Esophagus muscularis mucosa (tissue), 4 donors: ENCODE measurements at regions not wholly inside any gene's neighbourhood (a gene's known extent, or its start where the extent isn't known, plus 50 kb on each side); places are given as distances from the start of the nearest gene placed in this dataset.
A peak's percentile ranks its signal among the peaks of the same experiment; 100 is the strongest.

Experiments
- DNase-seq: peaks from one replicate; pipeline ENCODE4 v3.0.0-alpha.2; 2017; ENCODE audit errors: extremely low spot score
- H3K27ac ChIP-seq, 4 donors: fragments of 200-600 bp; sonication (generic); replicated peaks in 1 of 4; 1 replicate in 3 of 4; 2 replicates in 1 of 4; pipeline ENCODE4 v1.5.1; 2016 to 2019; ENCODE audit warnings: mild to moderate bottlenecking in 1 of 4
- H3K27me3 ChIP-seq, 4 donors: fragments of 200-600 bp; sonication (generic); one replicate each; pipeline versions ENCODE4 v1.5.1 to v1.6.0; 2016 to 2019
- H3K36me3 ChIP-seq, 4 donors: fragments of 200-600 bp; sonication (generic); one replicate each; pipeline ENCODE4 v1.5.1; 2016 to 2019
- H3K4me1 ChIP-seq, 4 donors: fragments of 200-600 bp; sonication (generic); one replicate each; pipeline ENCODE4 v1.5.1; 2016 to 2019
- H3K4me3 ChIP-seq, 4 donors: fragments of 200-600 bp; sonication (generic); 1 replicate in 2 of 4; 2 replicates in 2 of 4; pipeline ENCODE4 v1.5.1; 2016 to 2019; ENCODE audit warnings: mild to moderate bottlenecking in 4 of 4, moderate library complexity in 1 of 4
- H3K9me3 ChIP-seq, 4 donors: fragments of 200-600 bp; sonication (generic); 1 replicate in 3 of 4; 2 replicates in 1 of 4; pipeline ENCODE4 v1.5.1; 2016 to 2019
- EP300 ChIP-seq: sonication (generic); formaldehyde crosslinking; IDR thresholded peaks from one replicate; pipeline ENCODE4 v1.6.1; 2017; ENCODE audit warnings: antibody characterized with exemption
- POLR2A ChIP-seq: fragments of 450-650 bp; IDR thresholded peaks from one replicate; pipeline ENCODE4 v1.6.1; 2017; ENCODE audit warnings: antibody characterized with exemption, moderate library complexity, mild to moderate bottlenecking, low read depth
- POLR2AphosphoS5 ChIP-seq, 2 donors: sonication (generic); formaldehyde crosslinking; IDR thresholded peaks; one replicate each; pipeline ENCODE4 v1.6.1; 2017; ENCODE audit warnings: antibody characterized with exemption in 2 of 2
- WGBS: methylation state at CpG from one replicate; pipeline ENCODE4 v1.1.5; 2018; 5-methylcytosine and 5-hydroxymethylcytosine counted together
- intact Hi-C: fragments of 100-400 bp; cut with DNase I; formaldehyde crosslinking; loops from one replicate; pipeline ENCODE4 v1.15.1; 2023
- TF ChIP-seq, protein P1 (sequence below), 3 experiments: fragments of 200-600 bp in 2 of 3; fragments of 450-650 bp in 1 of 3; sonication (generic) in 2 of 3; IDR thresholded peaks; one replicate each; pipeline ENCODE4 v1.5.1; 2017 to 2019; ENCODE audit warnings: antibody characterized with exemption in 3 of 3, mild to moderate bottlenecking in 2 of 3, moderate library complexity in 1 of 3

DNA sequence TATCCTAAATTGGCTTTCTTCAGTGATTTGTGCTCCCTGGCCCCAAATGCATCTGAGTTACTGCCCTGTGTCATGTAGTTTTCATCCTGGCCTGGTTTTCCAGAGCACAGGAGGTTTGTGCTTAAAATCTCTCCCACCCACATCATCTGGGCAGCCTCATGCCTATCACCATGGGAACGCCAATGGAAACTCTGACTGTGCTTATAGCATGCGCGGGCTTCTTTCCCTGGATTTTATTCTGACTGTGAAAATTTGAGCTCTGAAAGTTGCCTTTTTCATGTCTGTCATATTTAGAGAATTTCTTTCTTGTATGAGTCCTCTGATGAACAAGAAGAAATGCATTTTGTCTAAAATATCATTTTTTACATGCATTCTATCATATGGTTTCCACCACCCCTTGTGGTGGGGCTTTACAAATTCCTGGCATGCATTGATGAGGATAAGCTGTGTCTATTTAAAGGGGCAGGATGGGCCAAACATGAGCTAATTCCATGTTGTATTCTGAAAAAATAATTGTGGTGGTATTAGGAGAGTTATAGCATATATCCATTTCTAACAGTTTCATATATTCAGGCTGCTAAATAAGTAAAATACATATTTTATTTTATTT is 55.1 kb downstream of the IRAG1 start:
- peaks cover 0 to 21% (median 4%) of the 10 kb centered on the region in 4 donors for H3K36me3 ChIP-seq

DNA sequence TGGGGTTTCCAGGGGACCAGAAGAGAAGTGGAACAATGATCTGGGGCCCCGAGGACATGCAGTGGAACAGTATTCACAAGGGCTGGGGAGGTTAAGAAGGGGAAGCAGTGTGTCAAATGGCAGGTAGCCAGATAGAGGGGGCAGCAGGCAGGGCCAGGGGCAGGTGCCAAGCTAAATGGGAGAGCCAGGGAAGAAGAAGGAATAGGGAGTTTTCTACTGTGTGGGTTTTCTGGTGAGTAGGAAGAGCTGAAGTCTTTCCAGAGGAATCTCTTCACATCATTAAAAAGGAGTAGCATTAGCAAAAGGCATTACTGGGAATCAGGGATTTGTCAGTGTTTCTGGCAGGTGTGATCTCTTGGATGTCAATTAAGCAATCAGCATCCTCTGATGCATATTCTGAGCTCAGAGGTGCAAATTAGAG is 55.8 kb downstream of the IRAG1 start:
- peaks cover 0 to 27% (median 4%) of the 10 kb centered on the region in 4 donors for H3K36me3 ChIP-seq
- peak overlapping the region; percentile 70 to 86 (median 73) for H3K27ac ChIP-seq
- no peaks in the 10 kb centered on the region for H3K9me3 ChIP-seq
- no peak overlapping the region for H3K4me3 ChIP-seq
- intact Hi-C loops, result no loop called here
- TF ChIP-seq EP300 (no peak), POLR2A (no peak), POLR2AphosphoS5 (IDR thresholded peaks at IDR 0.05) (no peak)
- TF ChIP-seq, protein P1, sequence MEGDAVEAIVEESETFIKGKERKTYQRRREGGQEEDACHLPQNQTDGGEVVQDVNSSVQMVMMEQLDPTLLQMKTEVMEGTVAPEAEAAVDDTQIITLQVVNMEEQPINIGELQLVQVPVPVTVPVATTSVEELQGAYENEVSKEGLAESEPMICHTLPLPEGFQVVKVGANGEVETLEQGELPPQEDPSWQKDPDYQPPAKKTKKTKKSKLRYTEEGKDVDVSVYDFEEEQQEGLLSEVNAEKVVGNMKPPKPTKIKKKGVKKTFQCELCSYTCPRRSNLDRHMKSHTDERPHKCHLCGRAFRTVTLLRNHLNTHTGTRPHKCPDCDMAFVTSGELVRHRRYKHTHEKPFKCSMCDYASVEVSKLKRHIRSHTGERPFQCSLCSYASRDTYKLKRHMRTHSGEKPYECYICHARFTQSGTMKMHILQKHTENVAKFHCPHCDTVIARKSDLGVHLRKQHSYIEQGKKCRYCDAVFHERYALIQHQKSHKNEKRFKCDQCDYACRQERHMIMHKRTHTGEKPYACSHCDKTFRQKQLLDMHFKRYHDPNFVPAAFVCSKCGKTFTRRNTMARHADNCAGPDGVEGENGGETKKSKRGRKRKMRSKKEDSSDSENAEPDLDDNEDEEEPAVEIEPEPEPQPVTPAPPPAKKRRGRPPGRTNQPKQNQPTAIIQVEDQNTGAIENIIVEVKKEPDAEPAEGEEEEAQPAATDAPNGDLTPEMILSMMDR (IDR thresholded peaks at IDR 0.05), result no peak
- H3K4me1 ChIP-seq, result peaks cover 5 to 69% (median 52%) of the 10 kb centered on the region in 4 donors
- 43% methylated on average over 1 of the region's 1 CpG for WGBS
- DNase-seq, result no peak
- H3K27me3 ChIP-seq, result no peaks in the 10 kb centered on the region

More for the DNA sequence above, 55.1 kb downstream of the IRAG1 start:
- no peak for DNase-seq
- intact Hi-C loops, result no loop called here
- H3K27ac ChIP-seq, result peak overlapping the region; percentile 70 to 86 (median 73)
- TF ChIP-seq EP300 (no peak), POLR2AphosphoS5 (IDR thresholded peaks at IDR 0.05) (peak; percentile 27 to 43)
- 47% methylated on average over 3 of the region's 3 CpGs for WGBS
- H3K27me3 ChIP-seq, result no peaks in the 10 kb centered on the region
- peaks cover 5 to 74% (median 58%) of the 10 kb centered on the region in 4 donors for H3K4me1 ChIP-seq
- no peaks in the 10 kb centered on the region for H3K9me3 ChIP-seq
- H3K4me3 ChIP-seq, result no peak overlapping the region

- H3K4me3 ChIP-seq, result no peak overlapping the region
- H3K4me1 ChIP-seq, result peaks cover 0 to 36% (median 19%) of the 10 kb centered on the region in 4 donors
- H3K9me3 ChIP-seq, result no peaks in the 10 kb centered on the region
- intact Hi-C loops, result no loop called here
- DNase-seq, result no peak
- WGBS, result 82% methylated on average over 3 of the region's 3 CpGs
- TF ChIP-seq, protein P1 (IDR thresholded peaks at IDR 0.05), result no peak
- TF ChIP-seq EP300, result no peak
- no peak for TF ChIP-seq POLR2AphosphoS5 (IDR thresholded peaks at IDR 0.05)
- no peak for TF ChIP-seq POLR2A
- no peaks in the 10 kb centered on the region for H3K27me3 ChIP-seq
- no peak overlapping the region for H3K27ac ChIP-seq
- H3K36me3 ChIP-seq, result peaks cover 0 to 51% (median 28%) of the 10 kb centered on the region in 4 donors
Observed at GRCh38 chr11:10634407-10634806, 59.1 kb downstream of the IRAG1 start.

DNA sequence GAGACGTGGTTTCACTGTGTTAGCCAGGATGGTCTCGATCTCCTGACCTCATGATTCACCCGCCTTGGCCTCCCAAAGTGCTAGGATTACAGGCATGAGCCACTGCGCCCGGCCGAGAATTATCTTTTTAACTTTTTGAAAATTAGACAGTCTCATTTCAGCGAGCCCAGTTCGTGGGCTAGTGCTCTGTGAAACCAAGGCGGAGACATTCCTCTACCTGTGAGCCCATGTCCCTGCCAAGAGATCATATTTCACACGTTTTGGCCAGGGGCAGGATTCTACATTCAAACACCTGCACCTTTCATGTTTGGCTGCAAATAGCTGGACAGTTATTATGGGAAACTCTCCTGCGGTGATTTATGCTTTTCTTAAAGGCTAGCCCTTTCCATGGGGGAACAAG is 60.3 kb downstream of the IRAG1 start:
- Histone ChIP-seq H3K4me1 (peaks cover 0 to 29% (median 7%) of the 10 kb centered on the region in 4 donors), H3K4me3 (no peak overlapping the region), H3K36me3 (peaks cover 0 to 63% (median 39%) of the 10 kb centered on the region in 4 donors), H3K27me3 (no peaks in the 10 kb centered on the region), H3K27ac (peak overlapping the region in 1 of 4 donors; percentile 16), H3K9me3 (no peaks in the 10 kb centered on the region)
- intact Hi-C loops, result no loop called here
- TF ChIP-seq, protein P1 (IDR thresholded peaks at IDR 0.05), result no peak
- TF ChIP-seq POLR2A, result no peak
- TF ChIP-seq EP300, result no peak
- no peak for TF ChIP-seq POLR2AphosphoS5 (IDR thresholded peaks at IDR 0.05)
- no peak for DNase-seq
- 87% methylated on average over 11 of the region's 11 CpGs for WGBS

DNA sequence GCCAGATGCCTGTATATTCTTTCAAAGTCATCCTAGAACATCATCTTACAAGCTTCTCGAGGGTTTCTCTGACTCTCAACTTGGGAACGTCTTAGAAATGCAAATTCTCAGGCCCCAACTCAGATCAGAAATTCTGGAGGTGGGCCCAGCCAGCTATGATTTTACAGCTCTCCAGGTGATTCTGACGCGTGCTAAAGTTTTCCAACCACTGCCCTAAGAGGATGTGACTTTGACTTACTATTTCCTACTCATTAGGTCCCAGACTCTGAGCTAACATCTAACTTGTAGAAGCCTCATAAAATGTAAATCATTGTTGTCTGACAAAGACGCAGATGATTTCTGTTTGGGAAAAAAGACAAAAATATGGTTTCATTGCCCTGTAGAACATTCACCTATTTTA is 61.1 kb downstream of the IRAG1 start:
- Histone ChIP-seq H3K9me3 (no peaks in the 10 kb centered on the region), H3K27ac (peak overlapping the region in 3 of 4 donors; percentile 19 to 55 (median 37)), H3K36me3 (peaks cover 0 to 70% (median 46%) of the 10 kb centered on the region in 4 donors), H3K4me1 (peaks cover 0 to 23% (median 7%) of the 10 kb centered on the region in 4 donors), H3K4me3 (no peak overlapping the region), H3K27me3 (no peaks in the 10 kb centered on the region)
- 86% methylated on average over 5 of the region's 5 CpGs for WGBS
- intact Hi-C loops, result no loop called here
- no peak for DNase-seq
- TF ChIP-seq, protein P1 (IDR thresholded peaks at IDR 0.05), result no peak
- TF ChIP-seq EP300 (no peak), POLR2AphosphoS5 (IDR thresholded peaks at IDR 0.05) (no peak), POLR2A (no peak)
